RWPE2 (cell line): ENCODE measurements at regions not wholly inside any gene's neighbourhood (a gene's known extent, or its start where the extent isn't known, plus 50 kb on each side); places are given as distances from the start of the nearest gene placed in this dataset.

Experiments
- ATAC-seq: fragments of 200-7000 bp; cut with Tn5 transposase; 3 replicates; pipeline ENCODE4 v1.9.1; 2021; ENCODE audit warnings: low read depth
- DNase-seq: peaks from one replicate; pipeline ENCODE4 v3.0.0-alpha.2; 2020; ENCODE audit warnings: low spot score
- H3K27ac ChIP-seq: fragments of 450-650 bp; 2 replicates; pipeline ENCODE4 v1.5.1; 2017; ENCODE audit warnings: mild to moderate bottlenecking; ENCODE audit not compliant: poor library complexity, severe bottlenecking
- H3K27me3 ChIP-seq: fragments of 250-450 bp; sonication (Bioruptor Pico); 2 replicates; pipeline ENCODE4 v1.5.1; 2021; ENCODE audit warnings: mild to moderate bottlenecking, moderate library complexity; ENCODE audit not compliant: insufficient read depth, poor library complexity, severe bottlenecking
- H3K36me3 ChIP-seq: fragments of 250-450 bp; sonication (Bioruptor Pico); 2 replicates; pipeline ENCODE4 v1.5.1; 2020; ENCODE audit warnings: low read depth, mild to moderate bottlenecking, moderate library complexity
- H3K4me1 ChIP-seq: fragments of 250-450 bp; sonication (Bioruptor Pico); 2 replicates; pipeline ENCODE4 v1.5.1; 2021; ENCODE audit warnings: mild to moderate bottlenecking, moderate library complexity; ENCODE audit not compliant: insufficient read depth, poor library complexity, severe bottlenecking
- H3K4me3 ChIP-seq: fragments of 250-450 bp; sonication (Bioruptor Pico); 2 replicates; pipeline ENCODE4 v1.5.1; 2021; ENCODE audit warnings: mild to moderate bottlenecking, moderate library complexity; ENCODE audit not compliant: severe bottlenecking
- H3K9me3 ChIP-seq: fragments of 250-450 bp; sonication (Bioruptor Pico); 2 replicates; pipeline ENCODE4 v1.5.1; 2021; ENCODE audit warnings: mild to moderate bottlenecking, moderate library complexity; ENCODE audit not compliant: severe bottlenecking
- CTCF ChIP-seq: fragments of 450-650 bp; IDR thresholded peaks from one replicate; pipeline ENCODE4 v1.5.1; 2017; ENCODE audit warnings: mild to moderate bottlenecking, moderate library complexity; ENCODE audit not compliant: poor library complexity, severe bottlenecking

DNA sequence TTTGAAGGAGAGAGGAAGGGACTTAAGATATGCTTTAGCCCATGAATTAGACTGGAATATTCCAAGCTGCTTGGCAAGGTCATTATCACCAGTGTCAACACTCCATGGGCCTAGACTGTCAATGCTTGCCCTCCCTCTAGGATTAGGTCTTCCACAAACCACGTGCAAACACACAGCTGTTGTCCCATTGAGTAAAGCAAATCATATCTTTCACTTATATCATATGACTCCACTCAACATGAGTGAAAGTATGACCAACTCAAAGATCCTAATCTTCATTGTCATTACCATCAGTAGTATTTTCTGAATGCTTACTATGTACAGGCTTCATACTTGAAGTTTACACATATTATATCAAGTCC is 57.0 kb upstream of the GRAMD2B start:
- Histone ChIP-seq H3K27ac (no peak overlapping the region), H3K4me1 (peaks cover 62% of the 10 kb centered on the region), H3K27me3 (no peaks in the 10 kb centered on the region), H3K4me3 (no peak overlapping the region), H3K9me3 (no peaks in the 10 kb centered on the region), H3K36me3 (no peaks in the 10 kb centered on the region)
- no peak for ATAC-seq
- no peak for TF ChIP-seq CTCF
- DNase-seq, result no peak

DNA sequence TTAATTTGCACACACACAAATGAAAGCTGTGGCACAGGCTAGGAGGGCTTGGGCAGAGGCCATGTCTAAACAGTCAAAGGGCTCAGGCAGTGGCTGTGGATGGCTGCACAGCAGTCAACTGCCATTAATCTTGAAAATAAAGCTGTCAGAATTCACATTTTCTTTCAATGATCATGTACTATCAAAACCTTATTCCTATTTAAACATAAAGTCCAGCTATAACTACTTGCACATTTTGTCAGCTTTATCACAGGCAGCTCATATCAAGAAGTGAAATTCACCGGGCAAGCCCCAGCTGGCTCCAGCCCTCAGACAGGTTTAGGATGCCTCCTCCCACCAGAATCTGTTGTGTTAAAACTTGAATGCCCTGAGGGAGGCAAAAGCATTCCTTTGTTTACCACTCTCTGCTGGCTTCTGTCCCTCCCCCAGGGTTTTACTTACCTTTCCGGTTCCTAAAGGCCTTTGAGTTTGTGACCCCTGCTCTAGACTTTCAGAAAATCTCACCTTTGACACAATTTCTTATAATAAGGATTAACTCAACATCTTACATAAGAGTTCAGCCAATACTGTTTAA is 54.9 kb upstream of the GRAMD2B start:
- peak; percentile 92 for DNase-seq
- Histone ChIP-seq H3K36me3 (no peaks in the 10 kb centered on the region), H3K9me3 (no peaks in the 10 kb centered on the region), H3K4me1 (peaks cover 66% of the 10 kb centered on the region), H3K4me3 (no peak overlapping the region), H3K27ac (peak overlapping the region; percentile 75), H3K27me3 (no peaks in the 10 kb centered on the region)
- peak; percentile 88 for ATAC-seq
- peak; percentile 10 for TF ChIP-seq CTCF

DNA sequence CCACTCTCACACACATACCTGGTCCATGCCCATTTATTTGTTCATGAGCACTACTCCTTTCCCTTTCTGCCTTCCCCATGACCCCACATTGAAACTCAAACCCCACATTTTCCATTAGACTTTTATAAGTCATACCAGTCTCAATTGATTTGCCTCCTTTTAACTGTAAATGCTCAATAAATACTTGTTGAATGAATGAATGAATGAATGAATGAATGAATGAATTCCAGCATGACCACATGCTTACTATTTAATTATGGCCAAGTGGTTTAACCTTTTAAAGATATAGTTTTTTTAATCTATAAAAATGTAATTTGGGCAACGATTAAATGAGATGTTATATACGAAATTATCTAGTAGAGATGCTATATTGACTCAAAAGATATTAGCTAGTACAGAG is 54.1 kb upstream of the GRAMD2B start:
- no peak overlapping the region for H3K4me3 ChIP-seq
- peaks cover 66% of the 10 kb centered on the region for H3K4me1 ChIP-seq
- ATAC-seq (no peak), DNase-seq (no peak)
- no peaks in the 10 kb centered on the region for H3K27me3 ChIP-seq
- no peak for TF ChIP-seq CTCF
- peak overlapping the region; percentile 75 for H3K27ac ChIP-seq
- H3K36me3 ChIP-seq, result no peaks in the 10 kb centered on the region
- H3K9me3 ChIP-seq, result no peaks in the 10 kb centered on the region

- Histone ChIP-seq H3K9me3 (no peaks in the 10 kb centered on the region), H3K4me3 (no peak overlapping the region), H3K27ac (peak overlapping the region; percentile 75), H3K4me1 (peaks cover 59% of the 10 kb centered on the region), H3K27me3 (no peaks in the 10 kb centered on the region), H3K36me3 (no peaks in the 10 kb centered on the region)
- ATAC-seq (no peak), DNase-seq (no peak)
- no peak for TF ChIP-seq CTCF
Measured at GRCh38 chr5:126369995-126370731, 53.0 kb upstream of the GRAMD2B start.
